ENCODE measurements at regions not wholly inside any gene's neighbourhood (a gene's known extent, or its start where the extent isn't known, plus 50 kb on each side); places are given as distances from the start of the nearest gene placed in this dataset.
"Not testable (repeated sequence)": the region's sequence is repeated elsewhere in the genome, so short reads cannot be mapped to it uniquely, and the experiment has no call there.

GRCh38 chr5:85656050-85656449 is 961.7 kb upstream of the COX7C start:
- DNase-seq (ENCODE audit: low read depth in 2 of 2): no peak

- not testable (repeated sequence) for DNase-seq (ENCODE audit: low read depth in 2 of 2)
These were observed 960.4 kb upstream of the COX7C start for GRCh38 chr5:85657328-85657727.

GRCh38 chr5:85662969-85663707 is 954.6 kb upstream of the COX7C start:
- not testable (repeated sequence) for DNase-seq (ENCODE audit: low read depth in 2 of 2)

- DNase-seq (ENCODE audit: low read depth in 2 of 2): no peak
These were observed 954.1 kb upstream of the COX7C start for GRCh38 chr5:85663708-85664031.

- no peak for DNase-seq (ENCODE audit: low read depth in 2 of 2)
These were observed 947.3 kb upstream of the COX7C start for GRCh38 chr5:85670417-85670816.

GRCh38 chr5:85671223-85671970 is 946.3 kb upstream of the COX7C start:
- DNase-seq (ENCODE audit: low read depth in 2 of 2): no peak

GRCh38 chr5:85681871-85682270 is 935.9 kb upstream of the COX7C start:
- DNase-seq (ENCODE audit: low read depth in 2 of 2): no peak

GRCh38 chr5:85684351-85684750 is 933.4 kb upstream of the COX7C start:
- no peak for DNase-seq (ENCODE audit: low read depth in 2 of 2)

GRCh38 chr5:85703296-85703695 is 914.4 kb upstream of the COX7C start:
- DNase-seq (ENCODE audit: low read depth in 2 of 2): no peak

- no peak for DNase-seq (ENCODE audit: low read depth in 2 of 2)
These were observed 908.0 kb upstream of the COX7C start for GRCh38 chr5:85709728-85710127.

- no peak for DNase-seq (ENCODE audit: low read depth in 2 of 2)
These were observed 901.2 kb upstream of the COX7C start for GRCh38 chr5:85716344-85717202.

- DNase-seq (ENCODE audit: low read depth in 2 of 2): no peak
These were observed 900.6 kb upstream of the COX7C start for GRCh38 chr5:85717203-85717563.

- no peak for DNase-seq (ENCODE audit: low read depth in 2 of 2)
These were observed 885.6 kb upstream of the COX7C start for GRCh38 chr5:85732185-85732584.

GRCh38 chr5:85741972-85742371 is 875.8 kb upstream of the COX7C start:
- no peak for DNase-seq (ENCODE audit: low read depth in 2 of 2)

GRCh38 chr5:85760519-85760918 is 857.2 kb upstream of the COX7C start:
- DNase-seq (ENCODE audit: low read depth in 2 of 2): no peak

- no peak for DNase-seq (ENCODE audit: low read depth in 2 of 2)
These were observed 848.4 kb upstream of the COX7C start for GRCh38 chr5:85769347-85769746.

- DNase-seq (ENCODE audit: low read depth in 2 of 2): no peak
These were observed 833.0 kb upstream of the COX7C start for GRCh38 chr5:85784746-85785145.

- no peak for DNase-seq (ENCODE audit: low read depth in 2 of 2)
These were observed 804.6 kb upstream of the COX7C start for GRCh38 chr5:85813146-85813545.

- DNase-seq (ENCODE audit: low read depth in 2 of 2): no peak
These were observed 803.1 kb upstream of the COX7C start for GRCh38 chr5:85814596-85814995.

GRCh38 chr5:85823462-85824426 is 794.0 kb upstream of the COX7C start:
- DNase-seq (ENCODE audit: low read depth in 2 of 2): no peak

GRCh38 chr5:85838781-85839180 is 779.0 kb upstream of the COX7C start:
- DNase-seq (ENCODE audit: low read depth in 2 of 2): no peak

Data from fibroblast of skin of left biceps (primary cell).